Fibroblast of villous mesenchyme (primary cell): ENCODE measurements at regions not wholly inside any gene's neighbourhood (a gene's known extent, or its start where the extent isn't known, plus 50 kb on each side); places are given as distances from the start of the nearest gene placed in this dataset.

ENCODE experiments used
- DNase-seq: peaks from one replicate; pipeline ENCODE4 v3.0.0-alpha.2; 2010; ENCODE audit warnings: low read depth
- H3K4me3 ChIP-seq: 2 replicates; pipeline ENCODE4 v1.5.1; 2011; ENCODE audit warnings: low read depth, mild to moderate bottlenecking, low read length
- TF ChIP-seq, protein P1 (sequence below): IDR thresholded peaks from 2 replicates; pipeline ENCODE4 v1.5.1; 2012; ENCODE audit warnings: low read depth, mild to moderate bottlenecking, low read length; ENCODE audit not compliant: insufficient read depth

DNA sequence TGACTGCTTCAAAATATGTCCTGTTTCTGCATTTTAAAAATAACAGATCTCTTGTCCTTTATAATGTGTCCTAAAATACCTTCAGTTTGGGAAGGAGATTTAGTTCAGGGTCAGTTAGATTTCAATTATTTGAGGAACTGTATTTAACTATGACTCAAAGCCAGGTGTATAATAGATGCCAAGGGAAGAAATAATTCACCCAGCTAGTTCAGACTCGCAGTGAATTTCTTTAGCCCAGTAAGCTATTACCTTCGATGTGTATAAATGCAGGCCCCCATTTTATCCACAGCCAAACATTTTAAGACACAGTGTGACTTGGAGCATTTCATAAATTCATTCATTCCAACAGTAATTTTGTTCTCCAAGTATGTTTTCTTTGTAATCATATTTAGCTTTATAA, 458.0 kb downstream of the ZNF385D start:
- TF ChIP-seq, protein P1, sequence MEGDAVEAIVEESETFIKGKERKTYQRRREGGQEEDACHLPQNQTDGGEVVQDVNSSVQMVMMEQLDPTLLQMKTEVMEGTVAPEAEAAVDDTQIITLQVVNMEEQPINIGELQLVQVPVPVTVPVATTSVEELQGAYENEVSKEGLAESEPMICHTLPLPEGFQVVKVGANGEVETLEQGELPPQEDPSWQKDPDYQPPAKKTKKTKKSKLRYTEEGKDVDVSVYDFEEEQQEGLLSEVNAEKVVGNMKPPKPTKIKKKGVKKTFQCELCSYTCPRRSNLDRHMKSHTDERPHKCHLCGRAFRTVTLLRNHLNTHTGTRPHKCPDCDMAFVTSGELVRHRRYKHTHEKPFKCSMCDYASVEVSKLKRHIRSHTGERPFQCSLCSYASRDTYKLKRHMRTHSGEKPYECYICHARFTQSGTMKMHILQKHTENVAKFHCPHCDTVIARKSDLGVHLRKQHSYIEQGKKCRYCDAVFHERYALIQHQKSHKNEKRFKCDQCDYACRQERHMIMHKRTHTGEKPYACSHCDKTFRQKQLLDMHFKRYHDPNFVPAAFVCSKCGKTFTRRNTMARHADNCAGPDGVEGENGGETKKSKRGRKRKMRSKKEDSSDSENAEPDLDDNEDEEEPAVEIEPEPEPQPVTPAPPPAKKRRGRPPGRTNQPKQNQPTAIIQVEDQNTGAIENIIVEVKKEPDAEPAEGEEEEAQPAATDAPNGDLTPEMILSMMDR, result no peak
- DNase-seq, result no peak
- H3K4me3 ChIP-seq, result no peak overlapping the region

DNA sequence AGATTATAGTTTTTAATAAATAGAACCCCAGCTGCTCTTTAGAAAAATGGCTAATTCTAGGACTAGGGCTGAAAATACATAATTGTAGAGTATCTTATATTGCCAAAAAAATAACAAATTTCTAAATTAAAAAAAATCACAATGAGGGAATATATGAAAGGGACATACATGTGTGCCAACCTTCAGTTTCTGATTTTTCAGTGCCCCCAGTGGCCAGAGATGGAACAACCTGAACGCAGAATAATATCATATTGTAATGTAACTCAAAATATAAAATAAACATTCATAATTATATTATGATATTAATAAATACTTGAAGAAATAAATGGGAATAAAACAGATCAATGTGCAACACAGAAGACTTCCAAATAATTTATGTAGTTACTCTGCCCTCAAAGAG, 460.5 kb downstream of the ZNF385D start:
- DNase-seq, result no peak
- H3K4me3 ChIP-seq, result no peak overlapping the region
- TF ChIP-seq, protein P1, result peak; percentile 55

DNA sequence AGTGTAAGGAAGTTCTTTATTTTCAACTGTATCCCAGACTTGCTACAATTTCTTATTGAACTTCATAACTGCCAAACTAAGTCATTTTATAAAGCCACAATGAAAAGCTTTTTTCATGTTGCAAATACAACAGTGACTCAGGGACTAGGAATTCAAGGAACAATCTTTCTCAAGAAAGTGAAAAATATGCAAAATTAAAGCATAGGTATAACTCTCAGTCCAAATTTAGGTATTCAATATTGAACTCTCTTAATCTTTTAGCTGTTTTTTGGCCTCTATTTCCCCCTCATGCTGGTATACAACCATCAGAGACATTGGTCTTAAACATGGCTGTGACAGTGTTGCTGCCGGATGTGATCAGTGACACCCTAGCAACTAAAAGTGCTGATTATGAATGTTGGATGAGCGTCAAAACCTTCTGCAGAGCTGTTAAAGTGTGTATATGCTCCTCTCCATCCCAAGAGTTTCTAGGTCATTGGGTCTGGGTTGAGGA, 476.9 kb downstream of the ZNF385D start:
- TF ChIP-seq, protein P1, result no peak
- DNase-seq, result peak; percentile 11

DNA sequence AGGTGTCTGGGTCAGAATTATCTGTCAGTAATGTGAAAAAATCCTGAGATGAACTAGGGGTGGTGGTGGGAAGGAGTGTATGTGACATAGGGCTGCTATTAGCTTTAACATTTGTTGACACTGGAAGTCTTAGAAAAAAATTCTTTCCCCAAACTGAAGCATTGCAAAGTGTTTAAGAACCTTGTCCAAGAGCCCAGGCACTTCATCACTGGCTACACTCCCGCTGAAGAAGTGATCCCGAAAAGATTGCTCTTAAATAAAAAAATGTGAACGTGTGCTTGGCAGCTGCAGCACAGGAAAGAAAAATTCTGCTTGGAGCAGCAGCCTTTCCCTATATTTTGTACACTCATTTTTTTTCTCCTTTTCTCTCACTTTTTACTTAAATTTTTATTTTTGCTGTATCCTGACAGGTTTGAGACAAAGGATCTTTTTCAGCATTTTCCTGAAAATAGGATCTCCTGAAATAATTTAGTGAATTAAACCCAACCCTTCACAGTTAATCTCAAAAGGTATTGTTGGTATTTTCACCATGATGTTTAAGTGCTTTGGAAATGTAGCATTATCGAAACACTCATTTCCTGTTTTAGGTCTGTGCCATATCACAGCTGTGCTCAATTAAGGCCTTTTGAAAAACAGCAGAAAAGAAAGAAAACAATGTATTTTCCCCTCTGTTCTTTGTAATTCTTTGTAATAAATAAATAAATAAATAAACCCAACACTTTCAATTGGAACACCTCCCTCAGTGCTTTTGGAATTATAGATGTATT, 477.6 kb downstream of the ZNF385D start:
- peak; percentile 23 for DNase-seq
- H3K4me3 ChIP-seq, result no peak overlapping the region

More for the DNA sequence above, 476.9 kb downstream of the ZNF385D start:
- H3K4me3 ChIP-seq, result no peak overlapping the region

DNA sequence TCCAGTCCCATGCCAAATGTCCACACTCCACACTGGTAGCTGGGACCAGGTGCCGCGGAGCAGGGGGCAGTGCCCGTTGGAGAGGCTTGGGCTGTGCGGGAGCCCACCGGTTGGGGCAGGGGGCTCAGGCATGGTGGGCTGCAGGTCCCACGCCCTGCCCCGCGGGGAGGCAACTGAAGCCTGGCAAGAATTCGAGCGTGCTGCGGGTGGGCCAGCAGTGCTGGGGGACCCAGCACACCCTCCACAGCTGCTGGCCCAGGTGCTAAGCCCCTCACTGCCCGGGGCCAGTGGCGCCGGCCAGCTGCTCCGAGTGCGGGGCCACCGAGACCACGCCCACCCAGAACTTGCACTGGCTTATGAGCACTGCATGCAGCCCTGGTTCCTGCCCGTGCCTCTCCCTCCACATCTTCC, 479.4 kb downstream of the ZNF385D start:
- no peak overlapping the region for H3K4me3 ChIP-seq
- TF ChIP-seq, protein P1, result no peak
- no peak for DNase-seq

More for the DNA sequence above, 477.6 kb downstream of the ZNF385D start:
- TF ChIP-seq, protein P1, result no peak

DNA sequence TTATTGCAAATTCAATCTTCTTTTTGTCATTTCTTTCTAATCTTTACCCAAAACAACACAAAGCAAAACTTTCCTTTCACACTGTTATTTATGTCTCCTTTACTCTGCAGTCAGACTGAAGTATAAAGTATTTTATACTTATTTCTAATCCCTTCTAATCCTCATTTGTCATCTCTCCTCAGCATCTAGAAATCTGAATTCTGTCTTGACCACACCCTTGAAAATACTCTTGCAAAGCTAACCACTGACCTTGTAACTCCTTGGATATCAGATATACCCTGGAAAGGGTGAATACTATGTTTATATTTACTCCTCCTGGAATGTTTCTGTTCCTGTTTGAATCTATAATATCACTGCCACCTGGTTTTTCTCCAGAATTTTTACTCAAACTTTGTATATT, 481.1 kb downstream of the ZNF385D start:
- DNase-seq, result peak; percentile 2
- TF ChIP-seq, protein P1, result no peak
- no peak overlapping the region for H3K4me3 ChIP-seq
